Mesothelial cell of epicardium (in vitro differentiated cells): ENCODE measurements at regions not wholly inside any gene's neighbourhood (a gene's known extent, or its start where the extent isn't known, plus 50 kb on each side); places are given as distances from the start of the nearest gene placed in this dataset.

Experiments used
- DNase-seq, 2 experiments: peaks; one replicate each; pipeline ENCODE4 v3.0.0; 2021; ENCODE audit warnings: low spot score in 2 of 2; ENCODE audit not compliant: unreplicated experiment in 2 of 2
- H3K27ac Mint-ChIP-seq: 2 replicates; pipeline ENCODE4 v1.8.0; 2021; ENCODE audit warnings: mixed read lengths
- H3K27me3 Mint-ChIP-seq: 2 replicates; pipeline ENCODE4 v1.8.0; 2021; ENCODE audit warnings: low read depth, mixed read lengths
- H3K36me3 Mint-ChIP-seq: 2 replicates; pipeline ENCODE4 v1.8.0; 2021; ENCODE audit warnings: mixed read lengths
- H3K4me1 Mint-ChIP-seq: 2 replicates; pipeline ENCODE4 v1.8.0; 2021; ENCODE audit warnings: mixed read lengths
- H3K4me3 Mint-ChIP-seq: 2 replicates; pipeline ENCODE4 v1.8.0; 2021; ENCODE audit warnings: mild to moderate bottlenecking, moderate library complexity, mixed read lengths
- H3K9me3 Mint-ChIP-seq: 2 replicates; pipeline ENCODE4 v1.8.0; 2021; ENCODE audit warnings: mixed read lengths
- CTCF ChIP-seq: fragments of 200-600 bp; sonication (generic); IDR thresholded peaks from one replicate; pipeline ENCODE4 v1.5.0; 2021; ENCODE audit warnings: antibody characterized with exemption; ENCODE audit not compliant: unreplicated experiment

- Mint-ChIP-seq H3K27me3 (peaks cover 21% of the 10 kb centered on the region), H3K27ac (no peak overlapping the region), H3K9me3 (peaks cover 9% of the 10 kb centered on the region), H3K4me1 (no peaks in the 10 kb centered on the region), H3K36me3 (peaks cover under 1% of the 10 kb centered on the region), H3K4me3 (no peak overlapping the region)
- TF ChIP-seq CTCF: no peak
- DNase-seq: no peak
Measured at GRCh38 chr10:118513174-118513573, 82.3 kb downstream of the PRLHR start.

GRCh38 chr10:118511711-118512110 is 83.7 kb downstream of the PRLHR start:
- Mint-ChIP-seq H3K27me3 (peaks cover 20% of the 10 kb centered on the region), H3K9me3 (no peaks in the 10 kb centered on the region), H3K4me1 (no peaks in the 10 kb centered on the region), H3K27ac (no peak overlapping the region), H3K4me3 (no peak overlapping the region), H3K36me3 (no peaks in the 10 kb centered on the region)
- no peak for DNase-seq
- no peak for TF ChIP-seq CTCF

DNA sequence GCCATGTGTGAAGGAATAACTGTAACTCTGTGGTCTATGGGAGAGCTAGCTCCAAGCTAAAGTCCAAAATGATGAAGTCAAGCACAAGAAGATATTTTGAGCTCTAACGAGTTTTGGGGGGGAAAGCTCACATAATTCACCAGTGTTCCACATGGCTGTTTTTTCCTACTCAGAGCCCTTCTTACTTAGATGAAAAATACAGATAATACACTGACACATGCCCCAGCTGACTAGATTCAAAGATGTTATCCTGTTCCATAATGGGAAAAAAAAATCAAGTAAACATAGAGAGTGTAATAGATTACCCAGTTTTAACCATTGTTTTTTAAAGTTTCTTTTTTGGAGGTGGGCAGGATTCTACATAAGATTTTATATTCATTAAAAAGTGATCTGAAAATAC is 86.6 kb downstream of the PRLHR start:
- no peak for TF ChIP-seq CTCF
- Mint-ChIP-seq H3K36me3 (no peaks in the 10 kb centered on the region), H3K27me3 (peaks cover 11% of the 10 kb centered on the region), H3K4me3 (no peak overlapping the region), H3K9me3 (no peaks in the 10 kb centered on the region), H3K27ac (no peak overlapping the region), H3K4me1 (no peaks in the 10 kb centered on the region)
- DNase-seq: no peak

DNA sequence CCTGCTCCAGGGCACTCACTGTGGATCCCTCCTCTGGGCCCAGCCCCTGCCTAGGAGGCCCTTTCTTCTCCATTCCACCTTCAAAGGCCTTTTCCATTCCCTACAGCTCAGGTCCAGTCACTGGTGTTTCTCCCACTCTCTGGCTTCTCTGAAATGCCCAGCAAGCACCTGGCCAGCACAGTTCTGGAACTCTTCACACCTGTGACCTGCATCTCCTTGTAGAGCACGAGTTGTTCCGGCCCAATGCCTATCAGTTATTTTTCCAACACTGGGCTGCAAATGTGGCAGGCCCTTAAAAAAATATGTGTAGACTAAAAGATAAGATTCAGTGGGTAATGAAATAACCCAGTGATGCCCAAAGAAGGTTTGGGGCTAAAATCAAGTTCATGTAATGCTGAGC is 87.1 kb downstream of the PRLHR start:
- TF ChIP-seq CTCF: no peak
- H3K9me3 Mint-ChIP-seq: no peaks in the 10 kb centered on the region

GRCh38 chr10:118506671-118507590 is 88.5 kb downstream of the PRLHR start:
- no peaks in the 10 kb centered on the region for H3K36me3 Mint-ChIP-seq
- H3K27me3 Mint-ChIP-seq: peaks cover 8% of the 10 kb centered on the region
- no peak for TF ChIP-seq CTCF
- no peaks in the 10 kb centered on the region for H3K9me3 Mint-ChIP-seq
- H3K4me1 Mint-ChIP-seq: no peaks in the 10 kb centered on the region
- no peak overlapping the region for H3K4me3 Mint-ChIP-seq
- H3K27ac Mint-ChIP-seq: no peak overlapping the region
- DNase-seq: no peak

More for the DNA sequence above, 87.1 kb downstream of the PRLHR start:
- no peak for DNase-seq
- H3K4me3 Mint-ChIP-seq: no peak overlapping the region
- no peaks in the 10 kb centered on the region for H3K4me1 Mint-ChIP-seq
- no peak overlapping the region for H3K27ac Mint-ChIP-seq
- H3K27me3 Mint-ChIP-seq: peaks cover 8% of the 10 kb centered on the region
- H3K36me3 Mint-ChIP-seq: no peaks in the 10 kb centered on the region
